B cell (primary cell): ENCODE measurements at regions not wholly inside any gene's neighbourhood (a gene's known extent, or its start where the extent isn't known, plus 50 kb on each side); places are given as distances from the start of the nearest gene placed in this dataset.

Experiments used
- ATAC-seq: fragments of 200-7000 bp; cut with Tn5 transposase; one replicate; pipeline ENCODE4 v1.10.0; 2021; ENCODE audit warnings: low read depth, mild to moderate bottlenecking, moderate number of reproducible peaks, moderate library complexity
- CTCF ChIA-PET: fragments of 350-600 bp; sonication (Branson Sonifier 250); formaldehyde crosslinking; loops from one replicate; lab custom pipeline; 2021; ENCODE audit warnings: antibody characterized with exemption, inconsistent platforms; lab: Charles Lee
- POLR2A ChIA-PET: fragments of 350-600 bp; sonication (Branson Sonifier 250); formaldehyde crosslinking; loops from one replicate; lab custom pipeline; 2021; ENCODE audit warnings: antibody characterized with exemption; lab: Charles Lee
- DNase-seq: peaks from one replicate; pipeline ENCODE4 v3.0.0; 2013
- H2AFZ ChIP-seq: 2 replicates; pipeline ENCODE4 v1.6.1; 2012; ENCODE audit warnings: mild to moderate bottlenecking, low read depth, low read length; ENCODE audit not compliant: insufficient read depth, poor library complexity, severe bottlenecking
- H3K27ac ChIP-seq, 2 donors: 1 replicate in 1 of 2; 2 replicates in 1 of 2; pipeline ENCODE4 v1.5.1; 2012 to 2013; ENCODE audit warnings: low read length in 2 of 2, mild to moderate bottlenecking in 2 of 2, moderate library complexity in 1 of 2
- H3K27me3 ChIP-seq, 4 experiments: fragments of 200-600 bp in 1 of 4; sonication (generic) in 1 of 4; replicated peaks in 1 of 4; 1 replicate in 2 of 4; 2 replicates in 2 of 4; pipeline versions ENCODE4 v1.6.1 to v1.7.0; 2013 to 2016; ENCODE audit warnings: low read length in 3 of 4, mild to moderate bottlenecking in 2 of 4, mixed read lengths in 1 of 4, moderate library complexity in 1 of 4; ENCODE audit not compliant: insufficient read depth in 4 of 4, control insufficient read depth in 3 of 4; ENCODE audit errors: control extremely low read depth in 1 of 4
- H3K36me3 ChIP-seq, 2 experiments: replicated peaks in 1 of 2; 1 replicate in 1 of 2; 2 replicates in 1 of 2; pipeline versions ENCODE4 v1.6.1 to v1.7.1; 2013; ENCODE audit warnings: low read length in 1 of 2; ENCODE audit not compliant: insufficient read depth in 2 of 2, control insufficient read depth in 1 of 2; ENCODE audit errors: control extremely low read depth in 1 of 2, extremely low read depth in 1 of 2
- H3K4me1 ChIP-seq, 2 donors: fragments of 200-600 bp in 1 of 2; sonication (generic) in 1 of 2; 1 replicate in 1 of 2; 2 replicates in 1 of 2; pipeline versions ENCODE4 v1.5.1 to v1.6.1; 2013 to 2017; ENCODE audit warnings: low read length in 2 of 2; ENCODE audit not compliant: control insufficient read depth in 2 of 2, insufficient read depth in 2 of 2
- H3K4me2 ChIP-seq: replicated peaks from 2 replicates; pipeline ENCODE3; 2012; ENCODE audit warnings: mild to moderate bottlenecking, low read depth, low read length; ENCODE audit not compliant: poor library complexity, severe bottlenecking
- H3K4me3 ChIP-seq, 5 experiments: fragments of 200-600 bp in 1 of 5; sonication (generic) in 1 of 5; 1 replicate in 3 of 5; 2 replicates in 2 of 5; pipeline versions ENCODE4 v1.5.1 to v1.7.0; 2011 to 2016; ENCODE audit warnings: low read length in 4 of 5, mild to moderate bottlenecking in 4 of 5, low read depth in 2 of 5, control low read depth in 1 of 5, moderate library complexity in 1 of 5; ENCODE audit not compliant: insufficient read depth in 1 of 5; ENCODE audit errors: control extremely low read depth in 1 of 5, extremely low read depth in 1 of 5
- H3K79me2 ChIP-seq: fragments of 200-600 bp; sonication (generic); one replicate; pipeline ENCODE4 v1.6.0; 2016; ENCODE audit warnings: low read length; ENCODE audit not compliant: control insufficient read depth, insufficient read depth
- H3K9ac ChIP-seq: fragments of 200-600 bp; sonication (generic); 2 replicates; pipeline ENCODE4 v1.6.1; 2017; ENCODE audit warnings: mild to moderate bottlenecking, low read length, moderate library complexity
- H3K9me3 ChIP-seq, 3 donors: one replicate each; pipeline versions ENCODE4 v1.6.1 to v1.7.1; 2013; ENCODE audit warnings: low read length in 2 of 3; ENCODE audit not compliant: control insufficient read depth in 2 of 3, insufficient read depth in 1 of 3; ENCODE audit errors: control extremely low read depth in 1 of 3
- H4K20me1 ChIP-seq: 2 replicates; pipeline ENCODE4 v1.6.0; 2012; ENCODE audit warnings: mild to moderate bottlenecking, low read length; ENCODE audit not compliant: insufficient read depth, control insufficient read depth, poor library complexity, severe bottlenecking
- H3K27ac Mint-ChIP-seq: one replicate; pipeline ENCODE4 v1.8.0; 2021; ENCODE audit warnings: mixed read lengths
- H3K27me3 Mint-ChIP-seq: one replicate; pipeline ENCODE4 v1.8.0; 2021; ENCODE audit warnings: mixed read lengths
- H3K4me1 Mint-ChIP-seq: one replicate; pipeline ENCODE4 v1.8.0; 2021; ENCODE audit warnings: mixed read lengths
- H3K4me3 Mint-ChIP-seq: one replicate; pipeline ENCODE4 v1.8.0; 2021; ENCODE audit warnings: mixed read lengths
- H3K9me3 Mint-ChIP-seq: one replicate; pipeline ENCODE4 v1.8.0; 2022; ENCODE audit warnings: mixed read lengths; ENCODE audit not compliant: insufficient read depth
- EZH2 ChIP-seq: IDR thresholded peaks from 2 replicates; pipeline ENCODE4 v1.6.1; 2012; ENCODE audit warnings: borderline replicate concordance, low read depth, mild to moderate bottlenecking, moderate library complexity, low read length; ENCODE audit not compliant: insufficient read depth, poor library complexity, severe bottlenecking
- WGBS: methylation state at CpG from one replicate; pipeline ENCODE4 v1.1.5; 2013; ENCODE audit warnings: missing lambda C conversion rate; ENCODE audit not compliant: insufficient coverage; 5-methylcytosine and 5-hydroxymethylcytosine counted together
- intact Hi-C: fragments of 100-400 bp; cut with micrococcal nuclease; formaldehyde crosslinking; loops from one replicate; pipeline ENCODE4 v1.10.0; 2022
- TF ChIP-seq, protein P1 (sequence below): fragments of 200-600 bp; IDR thresholded peaks from one replicate; pipeline ENCODE4 v1.8.0; 2022; ENCODE audit warnings: antibody characterized with exemption, mild to moderate bottlenecking

DNA sequence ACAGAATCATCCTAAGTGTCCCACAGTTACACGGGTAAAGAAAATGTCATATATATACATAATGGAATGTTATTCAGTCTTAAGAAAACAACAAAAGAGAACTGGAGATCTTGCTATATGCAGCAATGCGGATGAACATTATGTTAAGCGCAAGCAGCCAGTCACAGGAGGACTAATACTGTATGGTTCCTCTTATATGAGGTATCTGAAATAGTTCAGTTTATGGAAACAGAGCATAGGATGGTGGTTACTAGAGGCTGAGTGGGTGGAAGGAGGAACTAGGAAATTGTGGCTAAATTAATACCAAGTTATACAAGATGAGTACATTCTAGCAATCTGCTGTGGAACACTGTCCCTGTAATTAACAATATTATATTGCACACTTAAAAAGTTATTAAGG lies 834.3 kb downstream of the KCNT2 start:
- CTCF ChIA-PET = no interaction called here
- Mint-ChIP-seq H3K4me1 (no peaks in the 10 kb centered on the region), H3K9me3 (no peaks in the 10 kb centered on the region), H3K4me3 (no peak overlapping the region), H3K27me3 (no peaks in the 10 kb centered on the region), H3K27ac (no peak overlapping the region)
- no peaks in the 10 kb centered on the region for H3K9me3 ChIP-seq
- no peak overlapping the region for H3K27ac ChIP-seq
- POLR2A ChIA-PET = no interaction called here
- H3K36me3 ChIP-seq = no peaks in the 10 kb centered on the region
- H3K79me2 ChIP-seq = no peaks in the 10 kb centered on the region
- no peak overlapping the region for H3K4me3 ChIP-seq
- H3K4me2 ChIP-seq = no peak overlapping the region
- no peak for TF ChIP-seq EZH2
- TF ChIP-seq, protein P1, sequence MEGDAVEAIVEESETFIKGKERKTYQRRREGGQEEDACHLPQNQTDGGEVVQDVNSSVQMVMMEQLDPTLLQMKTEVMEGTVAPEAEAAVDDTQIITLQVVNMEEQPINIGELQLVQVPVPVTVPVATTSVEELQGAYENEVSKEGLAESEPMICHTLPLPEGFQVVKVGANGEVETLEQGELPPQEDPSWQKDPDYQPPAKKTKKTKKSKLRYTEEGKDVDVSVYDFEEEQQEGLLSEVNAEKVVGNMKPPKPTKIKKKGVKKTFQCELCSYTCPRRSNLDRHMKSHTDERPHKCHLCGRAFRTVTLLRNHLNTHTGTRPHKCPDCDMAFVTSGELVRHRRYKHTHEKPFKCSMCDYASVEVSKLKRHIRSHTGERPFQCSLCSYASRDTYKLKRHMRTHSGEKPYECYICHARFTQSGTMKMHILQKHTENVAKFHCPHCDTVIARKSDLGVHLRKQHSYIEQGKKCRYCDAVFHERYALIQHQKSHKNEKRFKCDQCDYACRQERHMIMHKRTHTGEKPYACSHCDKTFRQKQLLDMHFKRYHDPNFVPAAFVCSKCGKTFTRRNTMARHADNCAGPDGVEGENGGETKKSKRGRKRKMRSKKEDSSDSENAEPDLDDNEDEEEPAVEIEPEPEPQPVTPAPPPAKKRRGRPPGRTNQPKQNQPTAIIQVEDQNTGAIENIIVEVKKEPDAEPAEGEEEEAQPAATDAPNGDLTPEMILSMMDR = no peak
- intact Hi-C loops = no loop called here
- WGBS = 100% methylated on average over 2 of the region's 3 CpGs
- H4K20me1 ChIP-seq = no peaks in the 10 kb centered on the region
- H3K4me1 ChIP-seq = no peaks in the 10 kb centered on the region
- H3K27me3 ChIP-seq = no peaks in the 10 kb centered on the region
- H2AFZ ChIP-seq = no peak overlapping the region
- no peak for ATAC-seq
- H3K9ac ChIP-seq = no peak overlapping the region
- no peak for DNase-seq

DNA sequence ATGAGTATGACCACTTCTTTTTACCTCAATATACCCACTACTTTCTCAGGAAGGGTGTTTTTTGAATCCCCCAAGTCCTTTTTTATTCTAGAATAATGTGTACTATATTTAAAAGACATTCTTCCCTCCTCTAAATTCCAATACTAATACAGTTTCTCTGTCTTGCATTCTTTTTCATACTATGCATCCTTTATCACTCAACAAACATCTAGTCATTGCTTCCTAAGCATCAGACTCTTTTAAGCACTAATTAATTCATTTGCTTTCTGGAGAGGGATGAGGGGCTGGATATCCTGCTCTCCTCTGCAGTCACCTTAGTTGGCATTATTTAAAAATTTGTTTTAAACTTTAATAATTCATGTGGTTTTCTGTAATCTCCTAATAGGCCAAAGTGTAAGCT lies 838.8 kb downstream of the KCNT2 start:
- DNase-seq (no peak), ATAC-seq (no peak)
- no peak overlapping the region for H3K4me3 ChIP-seq
- no peak overlapping the region for H3K27ac Mint-ChIP-seq
- H3K27ac ChIP-seq = no peak overlapping the region
- H3K9ac ChIP-seq = no peak overlapping the region
- no peaks in the 10 kb centered on the region for H3K9me3 ChIP-seq
- H3K4me2 ChIP-seq = no peak overlapping the region
- no peaks in the 10 kb centered on the region for H3K79me2 ChIP-seq
- no peaks in the 10 kb centered on the region for H3K36me3 ChIP-seq
- ChIA-PET POLR2A (no interaction called here), CTCF (no interaction called here)
- no peaks in the 10 kb centered on the region for H3K27me3 Mint-ChIP-seq
- H4K20me1 ChIP-seq = no peaks in the 10 kb centered on the region
- H3K4me1 Mint-ChIP-seq = no peaks in the 10 kb centered on the region
- TF ChIP-seq EZH2 = no peak
- H3K4me3 Mint-ChIP-seq = no peak overlapping the region
- intact Hi-C loops = no loop called here
- H3K4me1 ChIP-seq = no peaks in the 10 kb centered on the region
- H2AFZ ChIP-seq = no peak overlapping the region
- no peaks in the 10 kb centered on the region for H3K9me3 Mint-ChIP-seq
- H3K27me3 ChIP-seq = no peaks in the 10 kb centered on the region
